ENCODE measurements at regions not wholly inside any gene's neighbourhood (a gene's known extent, or its start where the extent isn't known, plus 50 kb on each side); places are given as distances from the start of the nearest gene placed in this dataset.
"Not testable (repeated sequence)": the region's sequence is repeated elsewhere in the genome, so short reads cannot be mapped to it uniquely, and the experiment has no call there.

DNA sequence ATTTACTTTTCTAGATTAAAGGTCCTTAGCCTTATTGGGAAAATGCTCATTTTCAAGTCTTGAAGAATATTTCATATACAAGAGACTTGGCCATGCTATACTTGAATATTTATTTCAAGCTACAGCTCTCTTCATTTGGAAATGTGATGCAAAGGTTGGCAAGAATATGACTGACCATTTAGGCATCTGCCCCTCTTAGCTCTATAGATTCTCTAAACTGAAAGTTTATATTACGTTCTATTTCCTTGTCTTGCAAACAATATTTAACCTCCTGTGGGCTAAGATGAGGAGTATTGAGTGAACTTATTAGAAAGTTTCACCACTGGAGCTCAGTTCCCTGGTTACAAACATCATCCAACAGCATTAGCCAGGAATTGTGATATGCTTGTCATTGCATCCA, 593.1 kb downstream of the MAT2B start:
- Mint-ChIP-seq H3K27ac (no peak overlapping the region), H3K4me1 (no peaks in the 10 kb centered on the region), H3K9me3 (no peaks in the 10 kb centered on the region), H3K4me3 (no peak overlapping the region), H3K27me3 (no peaks in the 10 kb centered on the region), H3K36me3 (no peaks in the 10 kb centered on the region)

DNA sequence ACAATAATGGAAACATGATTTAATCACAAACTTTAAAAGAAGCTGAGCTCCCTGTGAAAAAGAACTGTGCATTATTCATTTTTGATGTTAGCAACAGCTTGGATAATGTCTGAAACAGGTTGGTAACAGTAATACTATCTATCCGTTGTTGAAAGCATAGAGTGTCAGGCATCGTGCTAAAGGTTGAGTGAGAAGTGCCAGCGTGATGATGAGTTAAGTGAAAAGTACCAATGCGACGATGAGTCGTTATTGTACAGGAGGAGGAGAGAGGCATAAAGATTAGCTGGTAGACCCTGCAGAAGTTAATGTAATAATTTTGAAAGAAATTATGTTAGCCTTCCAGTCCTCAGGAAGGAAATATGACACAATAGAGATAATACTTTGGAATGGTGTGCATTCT, 593.6 kb downstream of the MAT2B start:
- H3K27ac Mint-ChIP-seq = no peak overlapping the region

DNA sequence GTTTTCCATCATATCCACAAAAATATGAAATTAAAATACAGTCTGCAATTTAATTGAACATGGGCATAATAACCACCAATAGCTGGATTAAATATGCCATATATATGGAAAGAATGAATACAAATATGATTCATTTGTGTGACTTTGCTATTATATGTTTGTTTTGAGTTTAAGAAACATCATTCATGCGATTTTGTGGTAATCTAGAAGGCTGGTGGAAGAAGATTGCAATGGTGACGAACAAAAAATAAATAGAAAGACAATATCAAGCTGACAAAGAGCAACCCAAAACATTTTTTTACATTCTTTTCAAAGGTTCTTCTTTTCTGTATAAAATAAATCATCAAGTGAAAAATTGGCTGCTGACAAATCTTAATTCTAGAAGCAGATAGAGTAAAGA, 610.0 kb downstream of the MAT2B start:
- no peak overlapping the region for H3K4me3 Mint-ChIP-seq
- no peaks in the 10 kb centered on the region for H3K4me1 Mint-ChIP-seq
- no peak overlapping the region for H3K27ac Mint-ChIP-seq
- peaks cover 19% of the 10 kb centered on the region for H3K9me3 Mint-ChIP-seq
- H3K27me3 Mint-ChIP-seq = no peaks in the 10 kb centered on the region
- H3K36me3 Mint-ChIP-seq = no peaks in the 10 kb centered on the region

More for the DNA sequence above, 593.6 kb downstream of the MAT2B start:
- Mint-ChIP-seq H3K4me3 (no peak overlapping the region), H3K27me3 (no peaks in the 10 kb centered on the region), H3K4me1 (no peaks in the 10 kb centered on the region), H3K9me3 (no peaks in the 10 kb centered on the region), H3K36me3 (no peaks in the 10 kb centered on the region)

DNA sequence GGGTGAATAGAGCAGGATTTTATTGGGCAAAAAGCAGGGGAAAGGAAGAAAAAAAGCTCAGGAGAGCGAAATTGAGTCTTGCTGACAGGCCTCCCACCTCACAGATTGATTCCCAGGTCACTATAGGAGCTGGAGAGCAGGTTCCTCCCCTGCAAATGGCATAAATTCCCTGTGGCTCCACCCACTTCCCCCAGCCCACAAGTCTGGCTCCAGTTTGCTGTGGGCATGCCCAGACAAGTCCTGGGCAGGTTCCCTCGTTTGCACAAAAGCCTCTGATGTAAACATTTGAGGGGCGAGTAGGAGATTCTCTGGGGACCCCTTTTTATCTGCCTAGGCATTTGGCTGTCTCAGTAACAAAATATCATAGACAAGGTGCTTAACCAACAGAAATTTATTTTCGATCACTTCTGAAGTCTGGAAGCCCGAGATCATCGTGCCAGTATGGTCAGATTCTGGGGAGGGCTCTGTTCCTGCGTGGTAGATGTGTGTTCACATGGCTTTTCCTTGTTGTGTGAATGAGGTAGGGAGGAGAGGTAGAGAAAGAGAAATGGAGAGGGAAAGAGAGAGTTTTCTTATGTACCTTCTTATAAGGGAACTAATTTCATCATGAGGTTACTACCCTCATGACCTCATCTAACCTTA, 614.5 kb downstream of the MAT2B start:
- no peak overlapping the region for H3K4me3 Mint-ChIP-seq
- H3K9me3 Mint-ChIP-seq = peaks cover 14% of the 10 kb centered on the region
- no peaks in the 10 kb centered on the region for H3K4me1 Mint-ChIP-seq
- H3K36me3 Mint-ChIP-seq = no peaks in the 10 kb centered on the region
- no peaks in the 10 kb centered on the region for H3K27me3 Mint-ChIP-seq
- no peak overlapping the region for H3K27ac Mint-ChIP-seq

DNA sequence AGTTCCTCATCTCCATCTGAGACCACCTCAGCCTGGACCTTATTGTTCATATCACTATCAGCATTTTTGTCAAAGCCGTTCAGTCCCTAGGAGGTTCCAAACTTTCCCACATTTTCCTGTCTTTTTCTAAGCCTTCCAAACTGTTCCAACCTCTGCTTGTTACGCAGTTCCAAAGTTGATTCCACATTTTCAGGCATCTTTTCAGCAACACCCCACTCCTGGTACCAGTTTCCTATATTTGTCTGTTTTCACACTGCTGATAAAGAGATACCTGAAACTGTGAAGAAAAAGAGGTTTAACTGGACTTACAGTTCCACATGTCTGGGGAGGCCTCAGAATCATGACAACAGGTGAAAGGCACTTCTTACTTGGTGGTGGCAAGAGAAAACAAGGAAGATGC, 622.1 kb downstream of the MAT2B start:
- no peaks in the 10 kb centered on the region for H3K27me3 Mint-ChIP-seq
- no peak overlapping the region for H3K27ac Mint-ChIP-seq
- no peaks in the 10 kb centered on the region for H3K36me3 Mint-ChIP-seq
- no peaks in the 10 kb centered on the region for H3K4me1 Mint-ChIP-seq
- H3K9me3 Mint-ChIP-seq = peaks cover 18% of the 10 kb centered on the region
- H3K4me3 Mint-ChIP-seq = no peak overlapping the region

DNA sequence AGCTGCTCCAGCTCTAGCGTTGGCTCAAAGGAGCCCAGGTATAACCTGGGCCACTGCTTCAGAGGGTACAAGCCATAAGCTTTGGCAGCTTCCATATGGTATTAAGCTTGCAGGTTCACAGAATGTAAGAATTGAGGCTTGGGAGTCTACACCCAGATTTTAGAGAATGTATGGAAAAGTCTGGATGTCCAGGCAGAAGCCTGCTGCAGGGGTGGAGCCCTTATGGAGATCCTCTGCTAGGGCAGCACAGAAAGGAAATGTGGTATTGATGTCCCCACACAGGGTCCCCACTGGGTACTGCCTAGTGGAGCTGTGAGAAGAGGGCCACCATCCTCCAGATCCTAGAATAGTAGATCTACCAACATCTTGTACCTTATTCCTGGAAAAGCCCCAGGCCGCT, 626.9 kb downstream of the MAT2B start:
- Mint-ChIP-seq H3K4me1 (no peaks in the 10 kb centered on the region), H3K36me3 (no peaks in the 10 kb centered on the region), H3K4me3 (no peak overlapping the region), H3K27ac (no peak overlapping the region), H3K27me3 (no peaks in the 10 kb centered on the region), H3K9me3 (peaks cover 15% of the 10 kb centered on the region)

DNA sequence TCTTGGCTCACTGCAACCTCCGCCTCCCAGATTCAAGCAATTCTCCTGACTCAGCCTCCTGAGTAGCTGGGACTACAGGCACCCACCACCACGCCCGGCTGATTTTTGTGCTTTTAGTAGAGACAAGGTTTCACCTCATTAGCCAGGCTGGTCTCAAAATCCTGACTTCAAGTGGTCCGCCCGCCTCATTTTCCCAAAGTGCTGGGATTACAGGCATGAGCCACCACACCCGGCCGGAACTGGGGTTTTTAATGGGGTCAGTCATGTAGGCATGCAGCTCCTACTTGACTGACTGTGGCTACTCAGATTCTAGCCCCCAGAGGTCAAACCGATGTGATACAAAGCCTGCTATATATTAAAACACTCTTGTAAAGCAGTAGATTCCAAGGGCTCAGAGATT, 631.7 kb downstream of the MAT2B start:
- Mint-ChIP-seq H3K36me3 (no peaks in the 10 kb centered on the region), H3K27me3 (no peaks in the 10 kb centered on the region), H3K4me3 (no peak overlapping the region), H3K9me3 (no peaks in the 10 kb centered on the region), H3K27ac (no peak overlapping the region), H3K4me1 (no peaks in the 10 kb centered on the region)

DNA sequence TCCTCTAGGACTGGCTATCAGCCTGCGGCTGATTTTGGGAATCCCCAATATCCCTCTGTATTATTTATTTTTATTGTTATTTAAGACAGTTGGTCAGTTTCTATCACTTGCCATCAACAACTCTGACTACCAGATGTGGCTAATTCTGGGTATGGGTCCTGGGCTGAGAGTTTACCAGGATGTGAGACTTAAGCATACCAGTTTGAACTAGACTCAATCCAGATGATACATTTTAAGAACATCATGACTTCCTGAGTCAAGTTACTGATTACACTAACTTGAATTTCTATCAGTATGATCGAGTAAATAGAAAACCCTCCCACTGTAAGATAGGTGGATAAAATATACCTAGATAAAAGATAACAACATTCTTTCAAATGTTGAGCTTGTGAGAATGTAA, 634.0 kb downstream of the MAT2B start:
- no peaks in the 10 kb centered on the region for H3K4me1 Mint-ChIP-seq
- no peak overlapping the region for H3K27ac Mint-ChIP-seq
- no peaks in the 10 kb centered on the region for H3K9me3 Mint-ChIP-seq
- H3K36me3 Mint-ChIP-seq = no peaks in the 10 kb centered on the region
- no peak overlapping the region for H3K4me3 Mint-ChIP-seq
- H3K27me3 Mint-ChIP-seq = no peaks in the 10 kb centered on the region

DNA sequence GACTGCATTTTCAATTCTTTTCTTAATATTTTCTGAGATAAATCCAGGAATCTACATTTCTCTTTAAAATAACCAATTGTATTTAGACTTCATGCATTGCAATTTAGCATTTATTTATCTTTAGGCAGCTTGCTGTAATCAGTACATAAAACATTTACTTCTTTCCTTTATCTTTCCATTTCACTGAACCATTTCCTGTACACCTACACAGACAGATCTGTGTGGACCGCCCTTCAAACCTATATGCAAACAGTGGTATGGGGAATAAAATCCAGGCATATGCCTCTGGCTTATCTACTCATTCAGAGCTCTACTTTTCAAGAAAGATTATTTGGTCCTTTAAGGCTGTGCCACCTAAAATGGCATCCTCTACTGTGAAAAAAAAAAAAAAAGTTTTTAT, 640.0 kb downstream of the MAT2B start:
- Mint-ChIP-seq H3K9me3 (peaks cover 8% of the 10 kb centered on the region), H3K4me1 (no peaks in the 10 kb centered on the region), H3K4me3 (no peak overlapping the region), H3K36me3 (no peaks in the 10 kb centered on the region), H3K27ac (no peak overlapping the region), H3K27me3 (no peaks in the 10 kb centered on the region)

DNA sequence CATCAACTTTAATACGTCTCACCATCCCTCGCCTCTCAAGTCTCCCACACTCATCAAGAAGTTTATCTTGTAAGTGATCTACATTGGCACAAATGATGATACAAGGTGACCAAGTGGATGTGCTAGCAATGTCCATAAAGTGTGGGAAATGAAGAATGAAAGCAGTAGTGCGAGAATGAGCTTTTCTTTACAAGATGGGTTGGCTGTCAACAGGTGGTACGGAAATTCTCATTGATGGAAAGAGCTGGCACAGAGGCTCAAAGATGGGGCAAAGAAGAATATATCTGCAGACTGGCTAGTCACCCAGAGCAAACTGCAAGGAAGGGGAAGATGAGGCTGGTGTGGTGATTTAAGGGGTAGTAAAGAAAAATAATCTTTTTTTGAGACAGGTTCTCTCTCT, 640.8 kb downstream of the MAT2B start:
- H3K4me3 Mint-ChIP-seq = no peak overlapping the region

DNA sequence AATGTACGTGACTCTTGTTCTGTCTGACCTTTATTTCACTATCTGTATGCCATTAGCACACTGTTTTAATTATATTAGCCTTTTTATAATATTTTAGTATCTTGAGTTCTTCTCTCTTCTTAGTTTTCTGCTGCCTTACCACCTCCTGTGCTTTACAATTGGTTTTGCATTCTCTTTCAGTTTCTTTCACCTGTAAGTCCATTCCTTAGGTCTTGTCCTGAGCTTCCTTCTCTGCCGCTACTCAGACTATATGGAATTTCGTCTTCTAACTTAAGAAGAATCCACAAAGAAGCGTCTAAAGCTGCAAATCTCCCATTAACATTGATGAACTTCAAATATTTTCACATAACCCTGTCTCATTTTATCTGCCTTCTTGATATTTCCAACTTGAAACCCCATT, 642.9 kb downstream of the MAT2B start:
- H3K9me3 Mint-ChIP-seq = peaks cover 17% of the 10 kb centered on the region
- no peaks in the 10 kb centered on the region for H3K27me3 Mint-ChIP-seq
- no peaks in the 10 kb centered on the region for H3K4me1 Mint-ChIP-seq
- H3K27ac Mint-ChIP-seq = no peak overlapping the region
- no peaks in the 10 kb centered on the region for H3K36me3 Mint-ChIP-seq
- no peak overlapping the region for H3K4me3 Mint-ChIP-seq

More for the DNA sequence above, 640.8 kb downstream of the MAT2B start:
- Mint-ChIP-seq H3K4me1 (no peaks in the 10 kb centered on the region), H3K36me3 (no peaks in the 10 kb centered on the region), H3K27me3 (no peaks in the 10 kb centered on the region), H3K9me3 (peaks cover 8% of the 10 kb centered on the region), H3K27ac (no peak overlapping the region)

DNA sequence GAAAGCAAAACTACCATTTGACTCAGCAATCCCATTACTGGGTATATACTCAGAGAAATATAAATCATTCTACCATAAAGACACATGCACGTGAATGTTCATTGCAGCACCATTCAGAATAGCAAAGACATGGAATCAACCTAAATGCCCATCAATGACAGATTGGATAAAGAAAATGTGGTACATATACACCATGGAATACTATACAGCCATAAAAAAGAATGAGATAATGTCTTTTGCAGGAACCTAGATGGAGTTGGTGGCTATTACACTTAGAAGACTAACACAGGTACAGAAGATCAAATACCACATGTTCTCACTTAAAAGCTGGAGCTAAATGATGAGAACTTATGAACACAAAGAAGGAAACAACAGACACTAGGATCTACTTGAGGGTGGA, 647.1 kb downstream of the MAT2B start:
- not testable (repeated sequence) for H3K9me3 Mint-ChIP-seq, H3K4me3 Mint-ChIP-seq, H3K36me3 Mint-ChIP-seq, H3K27me3 Mint-ChIP-seq, H3K27ac Mint-ChIP-seq, H3K4me1 Mint-ChIP-seq

DNA sequence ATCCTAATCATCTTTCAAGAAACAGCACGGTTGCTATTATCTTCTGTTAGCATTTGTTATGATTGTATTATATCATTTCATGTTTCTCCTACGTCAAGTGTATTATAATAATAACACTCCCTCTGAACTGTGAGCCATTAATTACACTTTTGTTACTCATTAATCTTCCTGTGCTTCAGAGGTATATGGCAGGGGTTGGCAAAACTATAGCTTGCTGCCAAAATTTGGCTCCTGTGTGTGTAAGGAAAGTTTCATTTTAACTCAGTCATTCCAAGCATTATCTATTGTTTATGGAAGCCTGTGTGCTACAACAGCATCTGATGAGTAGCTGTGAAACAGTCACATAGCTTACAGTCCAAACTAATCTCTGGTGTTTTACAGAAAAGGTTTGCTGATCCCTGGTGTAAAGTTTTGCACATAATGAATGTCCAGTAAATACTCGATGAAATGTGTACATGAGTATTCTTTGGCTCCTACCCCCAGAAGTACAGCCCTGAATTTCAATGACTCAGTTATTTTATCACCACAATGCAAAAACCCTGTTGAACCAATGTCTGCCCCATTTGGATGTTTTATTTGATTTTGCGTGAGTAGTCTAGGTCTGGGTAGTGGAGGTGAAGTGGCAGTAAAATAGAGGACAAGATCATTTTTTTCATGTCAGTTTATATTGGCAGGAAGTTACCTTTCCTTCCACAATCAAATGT, 648.2 kb downstream of the MAT2B start:
- H3K27ac Mint-ChIP-seq = no peak overlapping the region
- H3K4me3 Mint-ChIP-seq = no peak overlapping the region
- no peaks in the 10 kb centered on the region for H3K27me3 Mint-ChIP-seq
- no peaks in the 10 kb centered on the region for H3K4me1 Mint-ChIP-seq
- H3K9me3 Mint-ChIP-seq = peaks cover 10% of the 10 kb centered on the region
- no peaks in the 10 kb centered on the region for H3K36me3 Mint-ChIP-seq

DNA sequence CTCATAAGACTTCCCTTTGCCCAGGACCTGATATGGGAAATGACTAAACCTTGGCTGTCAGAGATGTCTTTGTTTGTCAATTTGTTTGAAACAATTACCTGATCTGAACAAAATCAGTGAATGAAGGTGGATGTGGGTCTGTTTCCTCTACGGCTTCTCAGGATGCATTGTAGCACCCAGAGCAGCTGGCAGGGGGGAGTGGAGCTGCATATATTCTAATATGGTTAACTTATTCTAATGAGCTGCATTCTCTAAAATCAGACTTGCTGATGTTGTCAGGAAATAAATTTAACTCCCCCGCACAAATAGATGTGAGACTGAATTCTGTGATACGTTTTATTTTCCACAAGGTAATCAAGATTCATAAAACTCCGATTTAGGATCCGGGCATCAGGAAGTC, 665.4 kb downstream of the MAT2B start:
- Mint-ChIP-seq H3K4me1 (no peaks in the 10 kb centered on the region), H3K4me3 (no peak overlapping the region), H3K27me3 (no peaks in the 10 kb centered on the region), H3K36me3 (no peaks in the 10 kb centered on the region), H3K27ac (no peak overlapping the region), H3K9me3 (no peaks in the 10 kb centered on the region)

DNA sequence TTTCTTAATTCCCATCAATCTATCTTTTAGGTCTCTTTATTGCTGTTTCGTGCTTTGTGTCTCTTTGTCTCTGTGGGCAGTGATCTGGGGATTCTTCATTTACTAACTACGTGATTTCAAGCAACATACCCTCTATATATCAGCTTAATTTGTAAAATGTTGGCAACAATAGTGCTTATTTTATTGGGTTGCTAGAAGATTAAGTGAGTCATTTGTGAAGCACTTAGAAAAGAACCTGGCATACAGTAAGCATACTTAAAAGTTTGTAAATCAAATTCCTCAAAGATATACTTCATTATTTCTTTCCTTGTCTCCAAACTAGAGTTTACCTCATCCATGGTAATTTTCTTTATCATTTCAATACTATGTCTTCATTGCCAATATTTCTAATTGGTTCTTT, 669.7 kb downstream of the MAT2B start:
- no peaks in the 10 kb centered on the region for H3K36me3 Mint-ChIP-seq
- H3K27ac Mint-ChIP-seq = no peak overlapping the region
- H3K4me1 Mint-ChIP-seq = no peaks in the 10 kb centered on the region
- H3K9me3 Mint-ChIP-seq = no peaks in the 10 kb centered on the region
- H3K4me3 Mint-ChIP-seq = no peak overlapping the region
- no peaks in the 10 kb centered on the region for H3K27me3 Mint-ChIP-seq

DNA sequence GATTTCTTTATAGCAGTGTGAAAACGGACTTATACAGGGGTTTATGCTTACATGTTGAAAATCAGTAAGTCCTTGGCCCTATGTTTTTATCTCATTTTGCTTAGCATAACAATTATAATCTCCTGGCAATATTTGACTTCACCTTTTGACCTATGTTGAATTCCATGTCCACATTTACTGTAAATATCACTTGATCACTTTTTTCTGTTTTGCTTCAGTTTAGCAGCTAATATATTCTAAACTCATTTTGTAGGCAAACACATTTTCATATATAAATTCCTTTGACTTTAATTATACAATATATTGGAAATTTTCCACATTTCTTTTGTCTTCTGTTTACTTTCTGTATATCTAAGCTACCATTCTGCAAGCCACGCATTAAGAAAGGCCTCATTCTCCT, 674.0 kb downstream of the MAT2B start:
- Mint-ChIP-seq H3K36me3 (no peaks in the 10 kb centered on the region), H3K9me3 (no peaks in the 10 kb centered on the region), H3K4me1 (no peaks in the 10 kb centered on the region), H3K27ac (no peak overlapping the region), H3K27me3 (no peaks in the 10 kb centered on the region), H3K4me3 (no peak overlapping the region)

DNA sequence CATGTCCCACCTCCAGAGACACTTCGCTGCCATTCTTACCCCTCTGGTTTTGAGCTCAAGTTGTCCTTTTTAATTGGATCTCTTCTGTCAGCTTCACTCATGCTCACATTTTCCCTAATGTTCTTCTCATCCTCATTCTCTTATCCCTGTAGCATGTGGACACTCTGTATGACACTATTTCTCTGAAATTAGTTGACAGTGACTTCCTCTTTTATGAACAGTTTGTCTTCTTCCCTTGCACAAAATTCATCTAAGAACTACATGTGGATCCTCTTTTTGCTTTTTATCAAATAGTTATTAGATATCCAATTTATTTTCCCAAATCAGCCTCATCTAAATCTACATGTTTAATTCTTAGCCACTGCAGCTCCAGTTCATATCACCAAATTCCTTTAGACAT, 676.2 kb downstream of the MAT2B start:
- Mint-ChIP-seq H3K9me3 (no peaks in the 10 kb centered on the region), H3K27me3 (no peaks in the 10 kb centered on the region)

More for the DNA sequence above, 676.2 kb downstream of the MAT2B start:
- no peaks in the 10 kb centered on the region for H3K4me1 Mint-ChIP-seq
- no peak overlapping the region for H3K27ac Mint-ChIP-seq
- H3K4me3 Mint-ChIP-seq = no peak overlapping the region
- no peaks in the 10 kb centered on the region for H3K36me3 Mint-ChIP-seq
